Heart left ventricle (tissue), 16 donors: ENCODE measurements at regions not wholly inside any gene's neighbourhood (a gene's known extent, or its start where the extent isn't known, plus 50 kb on each side); places are given as distances from the start of the nearest gene placed in this dataset.

Source experiments
- ATAC-seq, 4 donors: fragments of 200-7000 bp; cut with Tn5 transposase; one replicate each; pipeline ENCODE4 v1.9.1; 2020 to 2022; ENCODE audit warnings: moderate library complexity in 4 of 4, mild to moderate bottlenecking in 3 of 4, moderate number of reproducible peaks in 1 of 4
- DNase-seq, 5 donors: peaks; one replicate each; pipeline ENCODE4 v3.0.0-alpha.2; 2020
- H3K27ac ChIP-seq, 12 donors: fragments of 200-600 bp; sonication (generic) in 4 of 12; one replicate each; pipeline versions ENCODE4 v1.5.0 to v1.8.0; 2016 to 2022; ENCODE audit warnings: mild to moderate bottlenecking in 2 of 12
- H3K27me3 ChIP-seq, 9 donors: fragments of 200-600 bp; sonication (generic) in 2 of 9; one replicate each; pipeline versions ENCODE4 v1.5.1 to v1.8.0; 2016 to 2022; ENCODE audit warnings: mild to moderate bottlenecking in 3 of 9
- H3K36me3 ChIP-seq, 9 donors: fragments of 200-600 bp; sonication (generic) in 2 of 9; one replicate each; pipeline versions ENCODE4 v1.5.0 to v1.8.0; 2018 to 2022; ENCODE audit warnings: mild to moderate bottlenecking in 2 of 9
- H3K4me1 ChIP-seq, 12 donors: fragments of 200-600 bp; sonication (generic) in 4 of 12; one replicate each; pipeline versions ENCODE4 v1.5.0 to v1.8.0; 2016 to 2022; ENCODE audit warnings: mild to moderate bottlenecking in 3 of 12
- H3K4me3 ChIP-seq, 12 donors: fragments of 200-600 bp; sonication (generic) in 4 of 12; one replicate each; pipeline versions ENCODE4 v1.5.0 to v1.8.0; 2017 to 2022; ENCODE audit warnings: mild to moderate bottlenecking in 9 of 12, moderate library complexity in 4 of 12
- H3K9me3 ChIP-seq, 12 donors: fragments of 200-600 bp; sonication (generic) in 4 of 12; one replicate each; pipeline versions ENCODE4 v1.5.0 to v1.8.0; 2016 to 2022; ENCODE audit warnings: mild to moderate bottlenecking in 1 of 12
- CTCF ChIP-seq, 12 donors: fragments of 200-600 bp; sonication (generic) in 4 of 12; IDR thresholded peaks; one replicate each; pipeline versions ENCODE4 v1.5.0 to v1.8.0; 2018 to 2022; ENCODE audit warnings: antibody characterized with exemption in 12 of 12, mild to moderate bottlenecking in 5 of 12
- POLR2A ChIP-seq, 2 donors: fragments of 450-650 bp; IDR thresholded peaks; one replicate each; pipeline ENCODE4 v1.6.1; 2017; ENCODE audit warnings: antibody characterized with exemption in 2 of 2, mild to moderate bottlenecking in 2 of 2, moderate library complexity in 2 of 2
- WGBS, 4 donors: extraction: QIAGEN DNeasy Blood & Tissue Kit in 2 of 4; methylation state at CpG; one replicate each; pipeline versions ENCODE4 v1.1.5 to v1.1.7; 2013 to 2018; 5-methylcytosine and 5-hydroxymethylcytosine counted together
- intact Hi-C, 10 donors: fragments of 100-400 bp; cut with DNase I; formaldehyde crosslinking; loops; one replicate each; pipeline versions ENCODE4 v1.11.1 to v1.14.2; 2022
- donor health status: ischemic (EF 13 %, LVEDD 7.1; RV severe dilation, severe dysfunction).
- donor health status: healthy with polysubstance abuse.
- donor health status: DM: no; HTN: yes; CAD: no.
- donor health status: DM: no; HTN: no; CAD: no.
- donor health status: ischemic (EF 25% LVEDD 6.9; RV normal size, moderate dysfunction).
- donor health status: ischemic (EF 25% LVEDD 5.7; RV mildly dilated, moderate dysfunction).
- donor health status: healthy.
- donor health status: DM: yes; HTN: yes; CAD: no.
- donor health status: ischemic (EF 35%, LVEDD 5.7; RV mildly dilated, moderate dysfunction).
- donor health status: nonischemic (EF 11% LVEDD 7.7; RV severe dilation, severe dysfunction).
- donor health status: DM: yes; HTN: yes; CAD: no.
- donor health status: PGD.
- donor health status: ischemic (EF 29% LVEDD 5.4; RV normal size, mild dysfunction).
- donor health status: nonischemic (EF 23%, LVEDD 6.1; RV moderate dilation, normal function).

GRCh38 chr4:126969360-126970235 lies 663.2 kb upstream of the INTU start:
- TF ChIP-seq CTCF (IDR thresholded peaks at IDR 0.05) (no peak), POLR2A (IDR thresholded peaks at IDR 0.05) (no peak)
- Histone ChIP-seq H3K9me3 (no peaks in the 10 kb centered on the region), H3K27ac (peak overlapping the region in 2 of 12 donors; percentile 11 to 30), H3K4me3 (no peak overlapping the region), H3K27me3 (no peaks in the 10 kb centered on the region), H3K4me1 (peaks cover 0 to 7% (median 0%) of the 10 kb centered on the region in 12 donors), H3K36me3 (no peaks in the 10 kb centered on the region)
- intact Hi-C loops = no loop called here
- DNase-seq = no peak
- WGBS, 4 donors = 62 to 74% (median 64%) methylated on average over 6 of the region's 6 CpGs
- ATAC-seq = no peak

- H3K36me3 ChIP-seq = no peaks in the 10 kb centered on the region
- H3K4me1 ChIP-seq = peaks cover 0 to 16% (median 3%) of the 10 kb centered on the region in 12 donors
- no peak overlapping the region for H3K4me3 ChIP-seq
- no peaks in the 10 kb centered on the region for H3K9me3 ChIP-seq
- no peak overlapping the region for H3K27ac ChIP-seq
- no peaks in the 10 kb centered on the region for H3K27me3 ChIP-seq
- ATAC-seq (no peak), DNase-seq (no peak)
- WGBS, 4 donors = 74 to 78% (median 77%) methylated on average over 1 of the region's 1 CpG
- intact Hi-C loops = no loop called here
- TF ChIP-seq CTCF (IDR thresholded peaks at IDR 0.05) = no peak
- TF ChIP-seq POLR2A (IDR thresholded peaks at IDR 0.05) = no peak
These were observed 659.6 kb upstream of the INTU start for GRCh38 chr4:126973201-126973600.

GRCh38 chr4:126976850-126977632 lies 655.7 kb upstream of the INTU start:
- peak in 1 of 5 donors; percentile 29 for DNase-seq

More at GRCh38 chr4:126976850-126977632, 655.7 kb upstream of the INTU start:
- Histone ChIP-seq H3K36me3 (no peaks in the 10 kb centered on the region), H3K27ac (peak overlapping the region in 4 of 12 donors; percentile 15 to 55 (median 26)), H3K9me3 (no peaks in the 10 kb centered on the region), H3K4me3 (no peak overlapping the region), H3K4me1 (peaks cover 0 to 10% (median 3%) of the 10 kb centered on the region in 12 donors), H3K27me3 (no peaks in the 10 kb centered on the region)
- ATAC-seq = peak in 3 of 4 donors; percentile 68 to 84 (median 78)
- no peak for TF ChIP-seq POLR2A (IDR thresholded peaks at IDR 0.05)
- TF ChIP-seq CTCF (IDR thresholded peaks at IDR 0.05) = no peak
- intact Hi-C loops = no loop called here
- WGBS, 4 donors = 14 to 16% (median 15%) methylated on average over 5 of the region's 5 CpGs
